ENCODE measurements at regions not wholly inside any gene's neighbourhood (a gene's known extent, or its start where the extent isn't known, plus 50 kb on each side); places are given as distances from the start of the nearest gene placed in this dataset.

GRCh38 chr4:107318078-107318477 lies 282.0 kb upstream of the DKK2 start:
- DNase-seq (ENCODE audit: low read depth in 2 of 3, low spot score in 1 of 3) = no peak

DNA sequence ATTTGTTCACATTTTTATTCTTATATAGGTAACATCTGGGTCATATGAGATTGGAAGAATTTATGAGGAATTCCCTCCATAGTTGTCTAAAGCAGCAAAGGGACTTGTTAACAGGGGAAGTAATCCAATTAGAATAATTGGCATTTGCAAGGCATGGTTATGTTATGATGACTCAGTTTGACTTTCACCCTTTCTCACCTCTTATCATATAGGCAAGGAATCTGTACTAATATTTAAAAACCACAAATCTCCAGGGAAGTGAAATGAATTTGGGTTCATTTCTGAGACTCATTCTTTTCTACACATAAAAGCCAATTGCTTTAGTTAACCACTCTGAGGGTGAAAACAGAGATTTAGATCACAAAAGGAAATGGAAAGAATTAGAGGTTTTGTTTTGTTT lies 281.5 kb upstream of the DKK2 start:
- DNase-seq (ENCODE audit: low read depth in 2 of 3, low spot score in 1 of 3) = no peak

DNA sequence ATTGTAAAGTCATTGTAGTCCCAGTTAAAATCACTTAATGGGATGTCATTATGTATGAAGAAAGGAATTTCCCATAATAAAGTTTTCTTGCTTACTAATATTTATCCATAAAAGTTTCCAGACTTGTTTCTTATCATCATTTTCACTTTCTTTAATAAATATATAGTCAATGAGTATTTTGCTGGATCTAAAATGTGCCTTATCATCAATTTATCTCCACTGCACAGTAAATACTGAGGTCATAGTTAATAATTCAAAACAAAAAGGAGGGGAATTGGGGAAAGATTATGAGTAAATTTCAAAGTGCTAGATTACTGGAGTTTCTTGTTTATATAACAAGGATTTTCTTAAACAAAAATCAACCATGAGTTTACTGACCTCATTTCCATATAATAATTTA lies 279.5 kb upstream of the DKK2 start:
- DNase-seq (ENCODE audit: low read depth in 2 of 3, low spot score in 1 of 3) = no peak

GRCh38 chr4:107314156-107314555 lies 278.0 kb upstream of the DKK2 start:
- DNase-seq (ENCODE audit: low read depth in 2 of 3, low spot score in 1 of 3) = no peak

- DNase-seq (ENCODE audit: low read depth in 2 of 3, low spot score in 1 of 3) = no peak
These were observed 276.3 kb upstream of the DKK2 start for GRCh38 chr4:107312366-107312765.

GRCh38 chr4:107304699-107305286 lies 268.7 kb upstream of the DKK2 start:
- no peak for DNase-seq (ENCODE audit: low read depth in 2 of 3, low spot score in 1 of 3)

GRCh38 chr4:107299646-107300045 lies 263.5 kb upstream of the DKK2 start:
- no peak for DNase-seq (ENCODE audit: low read depth in 2 of 3, low spot score in 1 of 3)

DNA sequence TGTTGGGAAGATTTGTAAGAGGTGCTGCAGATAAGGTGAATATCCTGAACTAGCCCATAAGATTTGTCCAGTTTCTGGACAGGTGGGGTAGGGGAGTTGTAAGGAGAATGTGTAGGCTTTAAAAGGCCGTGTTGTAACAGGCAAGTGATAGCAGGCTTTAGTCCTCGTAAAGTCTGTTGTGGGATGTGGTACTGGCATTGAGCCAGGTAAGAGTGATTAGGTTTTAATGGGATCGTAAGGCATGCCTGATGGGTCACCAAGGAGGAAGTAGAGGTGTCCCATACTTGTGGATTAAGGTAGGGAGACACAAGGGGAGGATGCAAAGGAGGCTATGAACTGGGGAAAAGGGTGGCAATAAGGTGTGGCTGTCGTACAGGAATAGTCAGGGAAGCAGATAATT lies 256.9 kb upstream of the DKK2 start:
- DNase-seq (ENCODE audit: low read depth in 2 of 3, low spot score in 1 of 3) = no peak

DNA sequence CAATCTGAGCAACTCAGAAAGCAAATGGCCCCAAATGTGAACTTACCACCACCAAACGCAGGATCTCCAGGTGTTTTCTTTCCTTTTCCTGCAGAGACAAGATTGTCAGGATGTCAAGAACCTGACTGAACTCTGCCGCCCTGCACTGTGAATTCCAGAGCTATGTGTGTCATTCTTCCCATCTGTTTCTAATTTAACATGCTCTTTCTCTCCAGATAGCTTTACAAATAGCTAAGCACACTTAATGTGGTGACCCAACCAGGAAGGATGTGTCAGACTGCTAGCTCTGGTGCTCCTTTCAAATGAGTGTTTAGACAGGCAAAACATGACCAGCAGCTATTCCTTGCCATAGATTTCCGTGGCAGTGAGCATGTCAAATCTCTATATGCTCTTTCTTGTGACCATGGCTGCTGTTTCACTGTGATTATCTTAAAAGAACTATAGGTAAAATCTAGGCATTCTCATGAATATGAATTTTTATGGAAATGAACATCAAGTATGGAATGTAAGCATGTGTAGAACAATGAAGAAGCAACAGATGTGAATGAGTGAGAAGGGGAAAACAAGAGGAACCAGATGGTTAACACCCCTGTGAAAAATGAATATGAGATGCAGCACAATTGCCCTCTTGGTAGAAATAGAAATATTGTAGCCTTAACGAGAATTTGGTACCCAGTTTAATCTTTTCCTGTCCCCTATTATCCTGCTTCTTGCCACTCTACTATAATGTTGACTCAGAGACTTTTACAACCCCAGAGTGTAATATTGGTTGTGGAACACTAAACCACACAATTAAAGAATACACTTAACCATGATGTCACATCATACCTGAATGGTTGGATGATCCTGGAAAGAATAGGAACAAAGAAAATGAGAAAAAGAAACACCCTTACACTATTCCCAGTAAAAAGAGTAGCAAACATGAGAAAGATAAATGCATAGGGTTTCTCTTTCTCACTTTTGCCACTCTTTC lies 247.8 kb upstream of the DKK2 start:
- DNase-seq (ENCODE audit: low read depth in 2 of 3, low spot score in 1 of 3) = no peak

DNA sequence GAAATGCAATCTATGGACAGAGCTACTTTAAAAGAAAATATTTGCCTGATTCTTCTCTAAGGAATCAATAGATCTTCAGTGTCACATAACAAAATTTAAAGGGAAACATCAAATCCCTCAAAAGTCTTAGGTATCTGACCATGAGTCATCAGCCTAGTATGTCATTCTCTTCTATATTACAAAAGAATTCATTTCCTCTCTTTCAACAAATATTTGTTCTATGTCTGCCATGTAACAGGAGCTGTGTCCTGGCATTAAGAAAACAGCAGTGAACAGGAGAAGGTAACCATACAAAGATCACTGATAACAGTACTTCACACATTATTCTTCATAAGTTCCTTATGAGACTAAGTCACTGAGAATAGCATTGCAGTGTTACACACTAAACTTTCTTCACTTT lies 243.6 kb upstream of the DKK2 start:
- DNase-seq (ENCODE audit: low read depth in 2 of 3, low spot score in 1 of 3) = no peak

GRCh38 chr4:107278791-107279483 lies 242.8 kb upstream of the DKK2 start:
- no peak for DNase-seq (ENCODE audit: low read depth in 2 of 3, low spot score in 1 of 3)

GRCh38 chr4:107276052-107276451 lies 239.9 kb upstream of the DKK2 start:
- DNase-seq (ENCODE audit: low read depth in 2 of 3, low spot score in 1 of 3) = no peak

GRCh38 chr4:107275225-107275624 lies 239.1 kb upstream of the DKK2 start:
- DNase-seq (ENCODE audit: low read depth in 2 of 3, low spot score in 1 of 3) = no peak

GRCh38 chr4:107270614-107271013 lies 234.5 kb upstream of the DKK2 start:
- no peak for DNase-seq (ENCODE audit: low read depth in 2 of 3, low spot score in 1 of 3)

GRCh38 chr4:107269175-107269574 lies 233.1 kb upstream of the DKK2 start:
- no peak for DNase-seq (ENCODE audit: low read depth in 2 of 3, low spot score in 1 of 3)

- no peak for DNase-seq (ENCODE audit: low read depth in 2 of 3, low spot score in 1 of 3)
These were observed 229.7 kb upstream of the DKK2 start for GRCh38 chr4:107265859-107266258.

- no peak for DNase-seq (ENCODE audit: low read depth in 2 of 3, low spot score in 1 of 3)
These were observed 225.2 kb upstream of the DKK2 start for GRCh38 chr4:107261241-107261874.

GRCh38 chr4:107258359-107258758 lies 222.2 kb upstream of the DKK2 start:
- DNase-seq (ENCODE audit: low read depth in 2 of 3, low spot score in 1 of 3) = no peak

DNA sequence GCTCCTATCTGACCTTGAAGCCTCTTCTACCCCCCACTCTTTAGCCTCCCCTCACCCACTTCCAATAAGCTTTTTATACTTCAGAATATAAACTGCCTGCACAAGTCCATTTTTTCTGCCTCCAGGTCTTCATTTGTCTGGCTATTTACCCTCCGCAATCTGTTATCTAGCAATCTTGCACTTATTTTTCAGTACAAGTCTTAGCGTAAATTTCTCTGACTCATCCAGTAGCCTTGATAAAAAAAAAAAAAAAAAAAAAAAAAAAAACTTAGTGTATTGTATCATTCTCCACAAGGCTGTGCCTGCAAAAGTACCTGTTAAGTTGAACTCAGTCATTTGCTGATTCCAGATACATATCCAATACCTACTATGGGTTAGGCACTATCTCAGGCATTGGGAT lies 219.5 kb upstream of the DKK2 start:
- no peak for DNase-seq (ENCODE audit: low read depth in 2 of 3, low spot score in 1 of 3)

DNA sequence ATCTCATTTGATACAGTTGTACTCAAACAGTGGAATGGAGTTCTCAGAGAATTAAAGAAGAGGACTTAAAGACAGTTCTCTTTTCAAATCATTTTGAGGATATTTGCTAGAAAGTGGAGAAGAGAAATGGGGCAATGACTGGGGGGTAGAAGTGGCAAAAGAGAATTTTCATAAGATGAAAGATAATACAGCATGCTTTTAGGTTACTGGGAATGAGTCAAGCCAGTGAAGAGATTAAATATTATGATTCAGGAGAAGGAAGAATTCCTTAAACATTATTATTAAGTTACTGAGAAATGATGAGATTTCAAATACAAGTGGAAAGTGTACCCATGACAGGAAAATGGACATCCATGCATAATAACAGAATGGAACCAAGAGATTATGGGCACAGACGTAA lies 219.0 kb upstream of the DKK2 start:
- no peak for DNase-seq (ENCODE audit: low read depth in 2 of 3, low spot score in 1 of 3)

- no peak for DNase-seq (ENCODE audit: low read depth in 2 of 3, low spot score in 1 of 3)
These were observed 217.5 kb upstream of the DKK2 start for GRCh38 chr4:107253579-107254068.
